NCI-H460 (cell line): ENCODE measurements at regions not wholly inside any gene's neighbourhood (a gene's known extent, or its start where the extent isn't known, plus 50 kb on each side); places are given as distances from the start of the nearest gene placed in this dataset.

Source experiments
- DNase-seq: peaks from one replicate; pipeline ENCODE4 v3.0.0-alpha.2; 2016; ENCODE audit warnings: low read depth; ENCODE audit errors: extremely low read depth

GRCh38 chr14:97747316-97747715, 950.1 kb downstream of the VRK1 start:
- no peak for DNase-seq

DNA sequence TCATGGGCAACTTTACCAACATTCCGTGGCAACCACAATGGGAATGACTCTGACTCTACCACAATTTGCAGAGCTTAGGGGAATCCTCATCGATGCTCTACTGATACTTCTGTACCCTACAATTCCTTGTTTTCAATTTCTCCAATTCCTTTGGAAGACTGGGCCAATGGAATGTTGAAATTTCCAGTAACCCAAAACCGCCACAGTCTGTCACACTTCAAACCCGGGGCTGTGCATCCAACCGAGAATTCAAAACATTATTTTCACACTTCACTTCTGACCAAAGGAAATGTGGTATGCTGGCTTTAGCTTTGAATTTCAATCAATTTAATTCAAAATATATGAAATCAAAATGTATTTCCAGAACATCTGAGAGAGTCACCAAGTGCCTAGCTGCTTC, 951.4 kb downstream of the VRK1 start:
- DNase-seq, result no peak

GRCh38 chr14:97757491-97757890, 960.3 kb downstream of the VRK1 start:
- DNase-seq, result no peak

DNA sequence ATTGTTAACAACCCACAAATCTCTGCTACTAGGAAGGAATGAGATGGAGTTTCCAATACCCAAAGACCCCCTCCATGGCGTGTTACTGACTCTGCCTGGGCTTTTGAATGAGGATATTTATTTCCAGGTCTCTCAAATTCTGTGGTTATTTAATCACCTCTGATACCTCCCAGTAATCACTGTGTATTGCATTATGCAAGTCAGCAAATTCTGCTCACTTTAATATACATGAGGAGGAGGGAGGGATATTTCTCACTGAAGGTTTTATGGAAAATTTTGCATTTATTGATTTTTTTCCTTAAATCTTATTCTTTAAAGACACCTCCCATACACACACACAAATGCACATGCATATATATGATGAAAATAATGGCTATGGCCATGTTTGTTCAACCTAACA, 962.9 kb downstream of the VRK1 start:
- no peak for DNase-seq

DNA sequence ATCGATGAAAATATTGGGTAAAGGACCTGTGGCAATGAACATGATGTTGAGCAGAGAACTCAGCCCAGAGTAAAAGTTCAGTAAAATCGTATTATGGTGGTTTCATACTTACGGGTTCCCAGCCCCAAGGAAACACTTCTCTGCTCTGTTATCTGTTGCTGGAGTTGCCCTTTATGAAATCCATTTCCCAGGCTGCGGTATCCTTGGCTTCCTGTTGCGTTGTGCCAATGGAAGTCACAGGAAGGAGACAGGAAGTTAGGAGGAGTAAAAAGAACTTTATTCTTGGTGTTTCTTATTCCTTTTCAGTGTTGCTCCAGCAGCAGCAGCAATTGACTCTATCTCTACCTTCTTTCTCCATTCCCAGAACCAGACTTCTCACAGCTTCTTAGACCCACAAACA, 965.2 kb downstream of the VRK1 start:
- no peak for DNase-seq

DNA sequence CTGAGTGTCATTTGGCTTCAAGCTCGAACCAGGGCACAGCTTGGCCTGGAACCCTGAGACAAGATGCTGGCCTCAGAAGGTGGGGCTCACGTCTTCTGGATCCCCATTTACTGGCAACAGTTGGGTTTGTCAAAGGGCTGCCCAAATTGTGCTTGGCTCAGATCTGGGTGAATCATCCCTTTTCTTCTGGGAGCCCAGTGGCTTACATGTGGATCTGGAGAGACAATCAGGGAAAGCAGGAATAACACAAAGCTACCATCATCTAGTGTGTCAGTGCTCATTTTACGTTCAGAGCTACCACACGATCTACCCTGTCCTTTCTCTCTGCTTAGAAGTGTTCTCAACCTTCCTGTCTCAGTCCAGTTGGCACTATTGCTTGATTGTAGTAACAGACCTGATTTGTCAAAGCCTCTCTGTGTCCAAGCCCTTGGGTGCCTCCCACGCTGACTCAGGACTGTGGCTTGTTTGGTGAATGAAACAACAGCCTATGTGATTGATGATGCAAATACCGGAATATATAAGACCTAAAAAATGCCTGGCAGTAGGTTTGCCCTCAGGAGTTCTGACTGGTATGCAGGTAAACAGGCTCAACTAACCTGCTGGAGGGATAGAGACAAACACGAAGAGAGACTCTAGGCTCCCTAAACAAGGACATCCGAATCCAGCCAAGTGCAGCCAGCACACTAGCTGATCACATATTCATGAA, 974.3 kb downstream of the VRK1 start:
- DNase-seq, result no peak

DNA sequence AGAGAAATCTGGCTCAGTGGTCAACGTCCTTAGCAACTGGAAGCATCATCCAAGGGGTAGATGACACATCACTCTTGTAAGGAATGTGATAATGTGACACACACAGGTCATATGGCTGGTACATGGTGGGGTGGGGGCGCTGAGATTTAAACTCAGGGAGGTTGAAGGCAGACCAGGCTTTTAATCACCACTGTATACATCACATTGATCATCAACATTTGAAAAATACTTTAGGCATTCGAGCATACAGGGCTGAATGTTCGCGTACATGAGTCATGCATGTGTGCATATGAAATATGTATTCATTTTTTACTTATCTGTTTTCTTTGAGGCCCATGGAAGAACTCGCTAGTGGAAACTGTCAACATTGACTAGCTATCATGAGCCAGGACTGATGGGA, 976.4 kb downstream of the VRK1 start:
- no peak for DNase-seq

GRCh38 chr14:97776890-97777558, 979.8 kb downstream of the VRK1 start:
- DNase-seq, result no peak

GRCh38 chr14:97777622-97778355, 980.6 kb downstream of the VRK1 start:
- no peak for DNase-seq

DNA sequence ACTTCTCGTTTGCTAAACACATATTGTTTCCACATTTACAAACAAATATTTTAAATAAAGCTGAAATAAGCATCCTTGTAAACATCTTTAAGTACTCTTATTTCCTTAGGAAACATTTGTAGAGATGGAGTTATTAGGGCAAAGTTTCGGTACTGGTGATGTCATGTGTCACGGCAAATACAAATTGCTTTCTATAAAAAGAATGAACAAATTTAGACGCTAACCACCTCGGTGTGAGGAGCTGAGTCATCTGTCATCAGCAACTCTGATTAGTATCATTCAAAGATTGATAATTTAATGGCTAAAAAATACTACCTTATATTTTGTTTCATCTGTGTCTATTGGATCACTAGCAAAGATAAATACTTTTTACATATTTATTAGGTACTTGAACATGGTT, 982.0 kb downstream of the VRK1 start:
- no peak for DNase-seq

- DNase-seq, result no peak
Observed at GRCh38 chr14:97780804-97781203, 983.6 kb downstream of the VRK1 start.

DNA sequence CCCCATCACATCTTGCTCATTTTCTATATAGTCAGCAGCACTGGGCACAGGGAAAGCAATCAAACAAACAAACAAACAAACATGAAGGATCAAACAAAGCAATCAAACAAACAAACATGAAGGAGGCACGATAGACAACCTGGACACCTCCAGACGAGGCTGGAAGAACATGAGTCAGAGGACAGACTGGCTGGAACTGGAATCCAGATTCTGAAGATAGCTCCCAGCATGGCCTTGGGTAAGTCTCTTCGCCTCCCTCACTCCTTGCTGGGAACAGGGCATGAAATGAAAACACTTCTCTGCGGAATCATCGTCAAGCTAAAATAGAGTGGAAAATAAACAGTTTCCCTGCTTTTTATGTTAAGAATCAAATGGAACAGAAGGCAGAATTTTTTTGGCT, 984.8 kb downstream of the VRK1 start:
- no peak for DNase-seq

DNA sequence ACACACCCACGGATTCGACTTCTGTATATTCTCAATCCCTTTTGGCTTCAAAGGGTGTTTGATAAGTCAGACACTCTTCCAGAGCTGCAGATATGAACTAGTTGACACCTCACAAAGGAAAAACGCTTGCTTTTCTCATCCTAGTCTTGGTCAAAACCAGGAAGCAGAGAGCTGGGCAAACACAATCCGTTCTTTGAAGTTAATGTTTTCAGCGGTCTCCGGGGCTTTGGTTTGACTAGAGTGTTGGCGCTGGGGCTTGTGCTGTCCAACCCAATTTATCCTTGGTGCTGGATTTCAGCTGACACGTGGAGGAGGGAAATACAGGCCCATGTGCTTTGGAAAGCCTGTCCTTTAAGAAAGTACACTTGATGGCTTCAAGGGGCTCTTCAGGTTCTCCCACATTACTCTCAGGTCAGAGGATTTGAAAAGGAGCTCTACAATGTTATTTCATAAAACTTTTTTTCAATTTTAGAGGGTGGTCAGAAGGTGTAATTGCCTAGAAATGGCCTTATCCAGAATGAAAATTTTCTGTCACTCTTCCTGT, 985.8 kb downstream of the VRK1 start:
- no peak for DNase-seq

- no peak for DNase-seq
Observed at GRCh38 chr14:97785495-97785894, 988.3 kb downstream of the VRK1 start.

DNA sequence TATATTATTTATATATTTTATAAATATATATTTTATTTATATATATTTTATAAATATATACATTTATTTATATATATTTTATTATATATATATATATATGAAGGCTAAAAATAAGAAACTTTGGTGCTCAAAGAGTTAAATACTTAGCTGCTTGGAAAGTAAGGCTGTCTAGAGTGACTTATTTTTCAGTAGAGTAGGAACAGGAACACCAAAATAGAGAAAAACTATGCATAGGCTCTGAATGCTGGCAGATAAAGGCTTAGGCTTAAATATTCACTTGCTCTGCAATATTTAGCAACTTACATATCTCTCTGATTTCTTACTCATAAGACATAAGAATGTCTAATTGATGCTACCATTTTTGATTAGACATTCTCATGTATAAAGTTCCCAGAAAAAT, 991.2 kb downstream of the VRK1 start:
- DNase-seq, result no peak

DNA sequence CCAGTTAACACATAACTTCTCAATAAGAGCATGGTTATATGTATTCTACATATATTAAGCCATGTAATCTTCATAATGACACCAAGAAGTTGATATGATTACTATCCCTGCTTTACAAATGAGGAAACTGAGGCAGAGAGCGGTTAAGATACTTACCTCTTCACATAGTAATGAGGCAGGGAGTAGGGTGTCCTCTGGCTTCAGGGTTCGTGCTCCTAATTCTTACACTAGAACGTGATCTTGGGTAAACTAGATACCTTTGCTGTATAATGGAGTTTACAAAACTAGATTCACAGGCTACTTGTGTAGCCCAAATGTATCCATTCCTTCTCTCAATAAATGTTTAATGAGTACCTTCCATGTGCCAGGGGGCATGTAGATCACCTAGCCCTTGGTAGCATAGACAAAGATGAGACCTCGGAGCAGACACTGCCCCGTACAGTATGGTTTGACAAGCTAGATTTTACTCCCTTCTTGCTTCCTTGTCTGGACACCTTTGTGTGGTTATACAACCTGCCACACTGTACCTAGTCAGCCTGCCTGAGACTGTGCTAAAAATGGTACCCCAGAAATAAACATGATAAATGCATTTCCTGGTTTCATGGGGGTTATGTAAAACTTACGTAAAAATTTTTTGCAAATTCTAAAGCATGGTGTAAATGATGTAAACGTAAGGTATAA, 991.8 kb downstream of the VRK1 start:
- DNase-seq, result no peak

DNA sequence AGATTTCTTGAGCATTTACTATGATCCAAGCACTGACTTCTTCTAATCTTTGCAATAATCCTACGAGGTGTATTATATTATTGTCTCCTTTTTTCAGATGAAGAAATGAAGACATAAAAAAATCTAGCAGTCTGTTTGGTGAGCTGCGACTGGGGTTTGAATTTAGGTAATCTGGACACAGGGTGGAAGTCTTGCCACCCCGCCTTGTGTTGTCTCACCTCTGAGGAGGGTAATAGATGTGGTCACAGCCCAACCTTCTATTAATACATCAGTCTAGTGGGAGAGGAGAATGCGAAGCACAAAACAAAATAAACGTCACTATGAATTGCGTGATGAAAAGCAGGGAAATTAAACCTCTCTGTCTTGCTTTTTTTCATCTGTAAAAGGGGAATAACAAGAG, 993.9 kb downstream of the VRK1 start:
- no peak for DNase-seq

GRCh38 chr14:97791906-97792305, 994.7 kb downstream of the VRK1 start:
- DNase-seq, result no peak

- no peak for DNase-seq
Observed at GRCh38 chr14:97796511-97796910, 999.3 kb downstream of the VRK1 start.

- DNase-seq, result no peak
Observed at GRCh38 chr14:97798176-97798575, 1001.0 kb downstream of the VRK1 start.
